ENCODE measurements at regions not wholly inside any gene's neighbourhood (a gene's known extent, or its start where the extent isn't known, plus 50 kb on each side); places are given as distances from the start of the nearest gene placed in this dataset.

DNA sequence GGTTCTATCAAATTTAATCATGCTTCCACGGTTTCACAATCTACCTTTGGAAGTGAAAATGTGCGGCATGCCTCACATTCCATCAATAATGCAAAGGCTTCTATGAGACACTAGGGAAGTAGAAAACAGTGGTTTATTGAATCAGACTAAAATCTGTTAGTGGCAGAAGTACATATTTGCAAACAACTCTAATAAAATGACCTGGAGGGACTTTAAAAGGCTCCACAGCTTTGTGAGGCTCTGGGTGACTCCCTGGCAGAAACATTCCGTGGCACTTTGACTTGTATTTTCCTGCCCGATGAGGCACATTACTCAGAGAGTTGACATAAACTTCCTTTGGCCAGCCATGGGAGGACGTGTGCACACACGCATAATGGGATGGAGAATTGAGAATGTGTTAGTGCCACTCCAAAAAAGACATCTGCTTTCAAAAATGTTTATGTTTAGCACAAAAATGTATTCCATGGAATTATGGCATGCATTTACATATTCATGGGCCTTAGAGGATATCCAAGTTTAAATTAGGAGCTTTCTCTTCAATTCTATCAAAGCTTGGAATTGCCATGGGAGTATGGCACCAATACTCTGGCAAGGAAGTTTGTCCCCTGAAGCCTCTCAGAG, 60.0 kb upstream of the SSX2IP start:
- no peaks in the 10 kb centered on the region for H3F3A ChIP-seq (ENCODE audit: control insufficient read depth, insufficient read depth)
- no peaks in the 10 kb centered on the region for H3K79me2 ChIP-seq (ENCODE audit: control insufficient read depth, low read length)
- H3K27me3 ChIP-seq (ENCODE audit: control insufficient read depth, low read length): peaks cover 11% of the 10 kb centered on the region; the same call in 1 of the 2 replicates
- TF ChIP-seq EZH2phosphoT487 (IDR thresholded peaks at IDR 0.05; ENCODE audit: borderline replicate concordance, low read length): no peak
- TF ChIP-seq, protein P1, sequence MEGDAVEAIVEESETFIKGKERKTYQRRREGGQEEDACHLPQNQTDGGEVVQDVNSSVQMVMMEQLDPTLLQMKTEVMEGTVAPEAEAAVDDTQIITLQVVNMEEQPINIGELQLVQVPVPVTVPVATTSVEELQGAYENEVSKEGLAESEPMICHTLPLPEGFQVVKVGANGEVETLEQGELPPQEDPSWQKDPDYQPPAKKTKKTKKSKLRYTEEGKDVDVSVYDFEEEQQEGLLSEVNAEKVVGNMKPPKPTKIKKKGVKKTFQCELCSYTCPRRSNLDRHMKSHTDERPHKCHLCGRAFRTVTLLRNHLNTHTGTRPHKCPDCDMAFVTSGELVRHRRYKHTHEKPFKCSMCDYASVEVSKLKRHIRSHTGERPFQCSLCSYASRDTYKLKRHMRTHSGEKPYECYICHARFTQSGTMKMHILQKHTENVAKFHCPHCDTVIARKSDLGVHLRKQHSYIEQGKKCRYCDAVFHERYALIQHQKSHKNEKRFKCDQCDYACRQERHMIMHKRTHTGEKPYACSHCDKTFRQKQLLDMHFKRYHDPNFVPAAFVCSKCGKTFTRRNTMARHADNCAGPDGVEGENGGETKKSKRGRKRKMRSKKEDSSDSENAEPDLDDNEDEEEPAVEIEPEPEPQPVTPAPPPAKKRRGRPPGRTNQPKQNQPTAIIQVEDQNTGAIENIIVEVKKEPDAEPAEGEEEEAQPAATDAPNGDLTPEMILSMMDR (IDR thresholded peaks at IDR 0.05; ENCODE audit: low read depth, low read length, poor library complexity, severe bottlenecking): no peak
- H4K20me1 ChIP-seq (ENCODE audit: control insufficient read depth, insufficient read depth, low read depth, low read length): no peaks in the 10 kb centered on the region
- no peaks in the 10 kb centered on the region for H3K4me1 ChIP-seq (ENCODE audit: control insufficient read depth, low read length)
- H3K9me3 ChIP-seq (ENCODE audit: control insufficient read depth, insufficient read depth, low read length): no peaks in the 10 kb centered on the region
- H3K9me2 ChIP-seq (replicated peaks; ENCODE audit: control insufficient read depth, low read length): no peaks in the 10 kb centered on the region
- H3K36me3 ChIP-seq (ENCODE audit: control insufficient read depth, low read length): no peaks in the 10 kb centered on the region
- no peak overlapping the region for H3K4me2 ChIP-seq (ENCODE audit: low read length)
- H3K4me3 ChIP-seq (ENCODE audit: low read length): no peak overlapping the region
- no peak overlapping the region for H3K27ac ChIP-seq (ENCODE audit: low read depth, low read length)

DNA sequence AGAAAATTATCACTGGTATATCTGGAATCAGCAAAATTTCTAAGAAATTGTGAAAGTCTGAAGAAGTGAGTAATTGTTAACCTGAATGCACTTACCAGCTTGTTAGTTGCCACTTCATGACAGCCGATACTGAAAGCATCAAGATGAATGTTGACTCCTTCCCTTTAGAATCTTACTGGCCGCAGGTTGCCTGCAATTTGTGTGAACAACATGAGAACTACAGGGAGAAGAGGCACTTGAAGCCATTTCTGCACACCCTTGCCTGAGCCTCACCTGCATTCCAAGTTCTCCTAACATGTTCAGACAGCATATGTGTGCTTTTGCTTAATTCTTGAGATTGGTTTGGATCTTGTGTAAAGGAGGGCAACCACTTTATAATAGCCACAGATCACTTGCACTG, 59.2 kb upstream of the SSX2IP start:
- no peaks in the 10 kb centered on the region for H3K9me2 ChIP-seq (replicated peaks; ENCODE audit: control insufficient read depth, low read length)
- H3K27me3 ChIP-seq (ENCODE audit: control insufficient read depth, low read length): peaks cover 11% of the 10 kb centered on the region; the same call in 1 of the 2 replicates
- no peaks in the 10 kb centered on the region for H3K79me2 ChIP-seq (ENCODE audit: control insufficient read depth, low read length)
- no peak overlapping the region for H3K4me3 ChIP-seq (ENCODE audit: low read length)
- no peaks in the 10 kb centered on the region for H3K9me3 ChIP-seq (ENCODE audit: control insufficient read depth, insufficient read depth, low read length)
- no peaks in the 10 kb centered on the region for H3F3A ChIP-seq (ENCODE audit: control insufficient read depth, insufficient read depth)
- TF ChIP-seq, protein P1 (IDR thresholded peaks at IDR 0.05; ENCODE audit: low read depth, low read length, poor library complexity, severe bottlenecking): no peak
- TF ChIP-seq EZH2phosphoT487 (IDR thresholded peaks at IDR 0.05; ENCODE audit: borderline replicate concordance, low read length): no peak
- H4K20me1 ChIP-seq (ENCODE audit: control insufficient read depth, insufficient read depth, low read depth, low read length): no peaks in the 10 kb centered on the region
- H3K27ac ChIP-seq (ENCODE audit: low read depth, low read length): no peak overlapping the region
- H3K4me2 ChIP-seq (ENCODE audit: low read length): no peak overlapping the region
- H3K4me1 ChIP-seq (ENCODE audit: control insufficient read depth, low read length): no peaks in the 10 kb centered on the region
- H3K36me3 ChIP-seq (ENCODE audit: control insufficient read depth, low read length): no peaks in the 10 kb centered on the region

DNA sequence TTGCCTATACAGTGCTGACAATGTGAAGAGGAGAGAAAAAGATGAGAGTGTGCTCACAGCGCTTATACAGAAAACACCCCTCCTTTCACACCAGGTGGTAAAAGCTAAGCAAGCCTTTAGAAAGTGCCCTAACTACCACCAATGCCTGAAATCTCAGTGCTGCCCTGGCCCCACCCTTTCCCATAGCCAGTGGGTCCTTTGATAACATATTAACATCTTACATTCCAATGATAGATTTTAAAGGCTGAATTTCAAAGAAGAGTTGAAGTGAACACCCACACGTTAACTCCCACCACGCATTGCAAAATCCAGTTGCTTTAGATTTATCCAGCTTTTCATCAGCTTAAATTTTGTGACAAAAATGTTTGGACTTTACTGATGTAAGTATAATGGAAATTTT, 58.1 kb upstream of the SSX2IP start:
- Histone ChIP-seq H3K4me1 (ENCODE audit: control insufficient read depth, low read length) (no peaks in the 10 kb centered on the region), H3K27me3 (ENCODE audit: control insufficient read depth, low read length) (peaks cover 11% of the 10 kb centered on the region; the same call in 1 of the 2 replicates), H3K79me2 (ENCODE audit: control insufficient read depth, low read length) (no peaks in the 10 kb centered on the region), H4K20me1 (ENCODE audit: control insufficient read depth, insufficient read depth, low read depth, low read length) (no peaks in the 10 kb centered on the region), H3K9me3 (ENCODE audit: control insufficient read depth, insufficient read depth, low read length) (no peaks in the 10 kb centered on the region), H3F3A (ENCODE audit: control insufficient read depth, insufficient read depth) (no peaks in the 10 kb centered on the region), H3K4me2 (ENCODE audit: low read length) (no peak overlapping the region), H3K4me3 (ENCODE audit: low read length) (no peak overlapping the region), H3K36me3 (ENCODE audit: control insufficient read depth, low read length) (no peaks in the 10 kb centered on the region), H3K27ac (ENCODE audit: low read depth, low read length) (no peak overlapping the region), H3K9me2 (replicated peaks; ENCODE audit: control insufficient read depth, low read length) (no peaks in the 10 kb centered on the region)
- TF ChIP-seq EZH2phosphoT487 (IDR thresholded peaks at IDR 0.05; ENCODE audit: borderline replicate concordance, low read length): no peak
- TF ChIP-seq, protein P1 (IDR thresholded peaks at IDR 0.05; ENCODE audit: low read depth, low read length, poor library complexity, severe bottlenecking): no peak
